ENCODE measurements at regions not wholly inside any gene's neighbourhood (a gene's known extent, or its start where the extent isn't known, plus 50 kb on each side); places are given as distances from the start of the nearest gene placed in this dataset.

GRCh38 chr9:89912605-89912953 is 307.8 kb downstream of the GADD45G start:
- no peak for TF ChIP-seq EP300 (IDR thresholded peaks at IDR 0.05; ENCODE audit: borderline replicate concordance)
- TF ChIP-seq, protein P1, sequence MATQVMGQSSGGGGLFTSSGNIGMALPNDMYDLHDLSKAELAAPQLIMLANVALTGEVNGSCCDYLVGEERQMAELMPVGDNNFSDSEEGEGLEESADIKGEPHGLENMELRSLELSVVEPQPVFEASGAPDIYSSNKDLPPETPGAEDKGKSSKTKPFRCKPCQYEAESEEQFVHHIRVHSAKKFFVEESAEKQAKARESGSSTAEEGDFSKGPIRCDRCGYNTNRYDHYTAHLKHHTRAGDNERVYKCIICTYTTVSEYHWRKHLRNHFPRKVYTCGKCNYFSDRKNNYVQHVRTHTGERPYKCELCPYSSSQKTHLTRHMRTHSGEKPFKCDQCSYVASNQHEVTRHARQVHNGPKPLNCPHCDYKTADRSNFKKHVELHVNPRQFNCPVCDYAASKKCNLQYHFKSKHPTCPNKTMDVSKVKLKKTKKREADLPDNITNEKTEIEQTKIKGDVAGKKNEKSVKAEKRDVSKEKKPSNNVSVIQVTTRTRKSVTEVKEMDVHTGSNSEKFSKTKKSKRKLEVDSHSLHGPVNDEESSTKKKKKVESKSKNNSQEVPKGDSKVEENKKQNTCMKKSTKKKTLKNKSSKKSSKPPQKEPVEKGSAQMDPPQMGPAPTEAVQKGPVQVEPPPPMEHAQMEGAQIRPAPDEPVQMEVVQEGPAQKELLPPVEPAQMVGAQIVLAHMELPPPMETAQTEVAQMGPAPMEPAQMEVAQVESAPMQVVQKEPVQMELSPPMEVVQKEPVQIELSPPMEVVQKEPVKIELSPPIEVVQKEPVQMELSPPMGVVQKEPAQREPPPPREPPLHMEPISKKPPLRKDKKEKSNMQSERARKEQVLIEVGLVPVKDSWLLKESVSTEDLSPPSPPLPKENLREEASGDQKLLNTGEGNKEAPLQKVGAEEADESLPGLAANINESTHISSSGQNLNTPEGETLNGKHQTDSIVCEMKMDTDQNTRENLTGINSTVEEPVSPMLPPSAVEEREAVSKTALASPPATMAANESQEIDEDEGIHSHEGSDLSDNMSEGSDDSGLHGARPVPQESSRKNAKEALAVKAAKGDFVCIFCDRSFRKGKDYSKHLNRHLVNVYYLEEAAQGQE (IDR thresholded peaks at IDR 0.05; ENCODE audit: low read depth): no peak
